Fibroblast of pulmonary artery (primary cell): ENCODE measurements at regions not wholly inside any gene's neighbourhood (a gene's known extent, or its start where the extent isn't known, plus 50 kb on each side); places are given as distances from the start of the nearest gene placed in this dataset.

Experiments
- DNase-seq: peaks from one replicate; pipeline ENCODE4 v3.0.0-alpha.2; 2010; ENCODE audit warnings: low read depth
- H3K4me3 ChIP-seq: replicated peaks from 2 replicates; pipeline ENCODE4 v1.5.1; 2011; ENCODE audit warnings: low read depth, mild to moderate bottlenecking, control low read depth, low read length, moderate library complexity
- TF ChIP-seq, protein P1 (sequence below): IDR thresholded peaks from 2 replicates; pipeline ENCODE4 v1.5.1; 2011; ENCODE audit warnings: mild to moderate bottlenecking, control low read depth, low read length, inconsistent platforms; ENCODE audit errors: missing control alignments

GRCh38 chr4:14620567-14621141, 381.6 kb upstream of the CPEB2 start:
- no peak overlapping the region for H3K4me3 ChIP-seq
- DNase-seq, result no peak
- TF ChIP-seq, protein P1, sequence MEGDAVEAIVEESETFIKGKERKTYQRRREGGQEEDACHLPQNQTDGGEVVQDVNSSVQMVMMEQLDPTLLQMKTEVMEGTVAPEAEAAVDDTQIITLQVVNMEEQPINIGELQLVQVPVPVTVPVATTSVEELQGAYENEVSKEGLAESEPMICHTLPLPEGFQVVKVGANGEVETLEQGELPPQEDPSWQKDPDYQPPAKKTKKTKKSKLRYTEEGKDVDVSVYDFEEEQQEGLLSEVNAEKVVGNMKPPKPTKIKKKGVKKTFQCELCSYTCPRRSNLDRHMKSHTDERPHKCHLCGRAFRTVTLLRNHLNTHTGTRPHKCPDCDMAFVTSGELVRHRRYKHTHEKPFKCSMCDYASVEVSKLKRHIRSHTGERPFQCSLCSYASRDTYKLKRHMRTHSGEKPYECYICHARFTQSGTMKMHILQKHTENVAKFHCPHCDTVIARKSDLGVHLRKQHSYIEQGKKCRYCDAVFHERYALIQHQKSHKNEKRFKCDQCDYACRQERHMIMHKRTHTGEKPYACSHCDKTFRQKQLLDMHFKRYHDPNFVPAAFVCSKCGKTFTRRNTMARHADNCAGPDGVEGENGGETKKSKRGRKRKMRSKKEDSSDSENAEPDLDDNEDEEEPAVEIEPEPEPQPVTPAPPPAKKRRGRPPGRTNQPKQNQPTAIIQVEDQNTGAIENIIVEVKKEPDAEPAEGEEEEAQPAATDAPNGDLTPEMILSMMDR, result no peak

DNA sequence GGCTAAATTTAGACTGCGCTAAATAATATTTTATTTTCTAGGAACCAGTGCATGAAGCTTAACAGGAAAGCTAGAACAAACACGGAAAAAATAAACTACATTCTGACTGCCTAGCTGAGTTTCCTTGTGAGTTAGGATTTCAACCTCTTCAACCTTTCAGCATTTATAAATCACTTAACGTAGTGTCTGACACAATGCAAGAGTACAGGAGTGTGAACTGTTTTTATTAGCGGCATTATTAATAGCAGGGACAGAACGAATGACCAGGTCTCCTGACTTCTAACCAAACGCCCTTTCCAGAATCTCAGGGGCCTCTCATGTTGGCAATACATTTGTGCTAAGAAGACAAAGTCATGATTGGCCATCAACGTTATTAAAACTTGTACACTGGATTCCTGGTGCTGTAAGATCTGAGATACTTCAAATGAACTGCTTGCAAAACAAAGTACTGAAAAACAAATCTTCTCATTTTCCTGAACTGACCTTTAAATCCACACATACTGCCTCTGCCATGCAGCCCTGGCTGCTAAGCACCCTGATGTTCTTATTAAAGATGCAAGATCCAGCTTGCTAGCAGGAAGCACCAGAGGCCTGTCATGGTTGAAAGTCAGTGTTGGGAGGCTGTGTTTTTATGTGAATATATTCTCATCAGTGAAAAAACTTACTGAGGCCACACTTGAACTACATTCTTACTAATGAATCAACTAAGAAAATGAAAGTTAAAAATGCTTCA, 380.4 kb upstream of the CPEB2 start:
- DNase-seq, result no peak

GRCh38 chr4:14627038-14627437, 375.2 kb upstream of the CPEB2 start:
- DNase-seq, result no peak
- no peak overlapping the region for H3K4me3 ChIP-seq
- TF ChIP-seq, protein P1, result no peak

More for the DNA sequence above, 380.4 kb upstream of the CPEB2 start:
- H3K4me3 ChIP-seq, result no peak overlapping the region
- TF ChIP-seq, protein P1, result no peak

GRCh38 chr4:14631806-14632440, 370.4 kb upstream of the CPEB2 start:
- no peak overlapping the region for H3K4me3 ChIP-seq
- TF ChIP-seq, protein P1, result no peak
- DNase-seq, result no peak

- no peak overlapping the region for H3K4me3 ChIP-seq
- no peak for DNase-seq
- TF ChIP-seq, protein P1, result no peak
These were observed 365.7 kb upstream of the CPEB2 start for GRCh38 chr4:14636563-14636962.

DNA sequence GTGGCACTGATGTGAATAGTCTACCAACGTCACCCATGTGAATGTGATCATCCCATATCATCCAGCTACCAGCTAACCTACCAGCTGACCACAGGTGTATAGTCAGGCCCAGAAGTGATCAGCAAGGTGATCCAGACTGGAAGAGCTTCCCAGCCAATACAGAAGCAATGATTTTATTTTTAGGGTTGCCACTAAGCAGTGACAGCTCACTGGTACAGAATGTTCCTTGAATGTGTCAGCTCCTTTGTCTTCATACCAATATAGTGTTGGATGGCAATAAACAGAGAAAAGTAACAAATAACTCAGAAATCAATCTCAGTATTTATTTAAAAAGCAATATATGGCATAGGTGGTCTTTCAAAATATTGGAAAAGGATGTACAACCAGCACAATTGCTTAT, 361.8 kb upstream of the CPEB2 start:
- no peak for DNase-seq
- H3K4me3 ChIP-seq, result no peak overlapping the region
- TF ChIP-seq, protein P1, result no peak
